ENCODE measurements at regions not wholly inside any gene's neighbourhood (a gene's known extent, or its start where the extent isn't known, plus 50 kb on each side); places are given as distances from the start of the nearest gene placed in this dataset.

- H3K9ac ChIP-seq (ENCODE audit: low read length) = no peak overlapping the region
- H3K27me3 ChIP-seq (ENCODE audit: control insufficient read depth, insufficient read depth, low read length) = no peaks in the 10 kb centered on the region
- no peak overlapping the region for H3K4me3 ChIP-seq (ENCODE audit: low read length)
- H3K36me3 ChIP-seq (ENCODE audit: control insufficient read depth, low read depth, low read length) = no peaks in the 10 kb centered on the region
- no peak overlapping the region for H3K27ac ChIP-seq (ENCODE audit: low read length)
- no peaks in the 10 kb centered on the region for H3K9me3 ChIP-seq (ENCODE audit: control insufficient read depth, low read depth, low read length)
- H3K4me1 ChIP-seq (ENCODE audit: control insufficient read depth, low read depth, low read length) = peaks cover 15% of the 10 kb centered on the region
Measured at GRCh38 chr6:125667326-125667725, 82.1 kb upstream of the HEY2 start.

- H3K9ac ChIP-seq (ENCODE audit: low read length) = no peak overlapping the region
- H3K4me1 ChIP-seq (ENCODE audit: control insufficient read depth, low read depth, low read length) = peaks cover 15% of the 10 kb centered on the region
- no peak overlapping the region for H3K27ac ChIP-seq (ENCODE audit: low read length)
- no peaks in the 10 kb centered on the region for H3K9me3 ChIP-seq (ENCODE audit: control insufficient read depth, low read depth, low read length)
- no peak overlapping the region for H3K4me3 ChIP-seq (ENCODE audit: low read length)
- H3K36me3 ChIP-seq (ENCODE audit: control insufficient read depth, low read depth, low read length) = no peaks in the 10 kb centered on the region
- no peaks in the 10 kb centered on the region for H3K27me3 ChIP-seq (ENCODE audit: control insufficient read depth, insufficient read depth, low read length)
Measured at GRCh38 chr6:125668071-125668470, 81.4 kb upstream of the HEY2 start.

- H3K4me1 ChIP-seq (ENCODE audit: control insufficient read depth, low read depth, low read length) = peaks cover 15% of the 10 kb centered on the region
- H3K4me3 ChIP-seq (ENCODE audit: low read length) = peak overlapping the region; percentile 15
- H3K27ac ChIP-seq (ENCODE audit: low read length) = no peak overlapping the region
- H3K9me3 ChIP-seq (ENCODE audit: control insufficient read depth, low read depth, low read length) = no peaks in the 10 kb centered on the region
- no peak overlapping the region for H3K9ac ChIP-seq (ENCODE audit: low read length)
- no peaks in the 10 kb centered on the region for H3K27me3 ChIP-seq (ENCODE audit: control insufficient read depth, insufficient read depth, low read length)
- H3K36me3 ChIP-seq (ENCODE audit: control insufficient read depth, low read depth, low read length) = no peaks in the 10 kb centered on the region
Measured at GRCh38 chr6:125670568-125670967, 78.9 kb upstream of the HEY2 start.

- H3K9me3 ChIP-seq (ENCODE audit: control insufficient read depth, low read depth, low read length) = no peaks in the 10 kb centered on the region
Measured at GRCh38 chr6:125671323-125671722, 78.1 kb upstream of the HEY2 start.

DNA sequence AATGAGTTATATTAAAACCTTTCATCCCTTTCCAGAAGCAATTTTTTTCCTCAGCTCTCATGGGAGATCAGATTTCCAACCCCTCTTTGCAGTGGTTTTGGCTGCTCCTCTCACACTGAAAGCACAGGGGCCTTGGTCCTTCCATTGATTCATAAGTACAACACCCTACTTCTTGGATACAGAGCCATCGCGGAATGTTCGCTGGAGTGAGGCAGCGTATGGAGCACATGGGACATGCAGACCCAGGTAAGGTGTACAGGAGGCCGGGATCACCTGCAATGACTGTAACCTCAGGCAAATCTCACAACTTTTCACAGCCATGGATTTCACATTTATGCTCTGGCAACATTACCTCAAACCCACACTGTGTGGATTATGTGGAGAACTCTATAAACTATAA, 75.2 kb upstream of the HEY2 start:
- no peaks in the 10 kb centered on the region for H3K27me3 ChIP-seq (ENCODE audit: control insufficient read depth, insufficient read depth, low read length)
- H3K4me1 ChIP-seq (ENCODE audit: control insufficient read depth, low read depth, low read length) = peaks cover 22% of the 10 kb centered on the region
- no peak overlapping the region for H3K9ac ChIP-seq (ENCODE audit: low read length)
- no peak overlapping the region for H3K27ac ChIP-seq (ENCODE audit: low read length)
- H3K4me3 ChIP-seq (ENCODE audit: low read length) = no peak overlapping the region
- no peaks in the 10 kb centered on the region for H3K36me3 ChIP-seq (ENCODE audit: control insufficient read depth, low read depth, low read length)
- no peaks in the 10 kb centered on the region for H3K9me3 ChIP-seq (ENCODE audit: control insufficient read depth, low read depth, low read length)

More at GRCh38 chr6:125671323-125671722, 78.1 kb upstream of the HEY2 start:
- no peak overlapping the region for H3K27ac ChIP-seq (ENCODE audit: low read length)
- H3K4me3 ChIP-seq (ENCODE audit: low read length) = no peak overlapping the region
- H3K27me3 ChIP-seq (ENCODE audit: control insufficient read depth, insufficient read depth, low read length) = no peaks in the 10 kb centered on the region
- no peak overlapping the region for H3K9ac ChIP-seq (ENCODE audit: low read length)
- peaks cover 15% of the 10 kb centered on the region for H3K4me1 ChIP-seq (ENCODE audit: control insufficient read depth, low read depth, low read length)
- no peaks in the 10 kb centered on the region for H3K36me3 ChIP-seq (ENCODE audit: control insufficient read depth, low read depth, low read length)

DNA sequence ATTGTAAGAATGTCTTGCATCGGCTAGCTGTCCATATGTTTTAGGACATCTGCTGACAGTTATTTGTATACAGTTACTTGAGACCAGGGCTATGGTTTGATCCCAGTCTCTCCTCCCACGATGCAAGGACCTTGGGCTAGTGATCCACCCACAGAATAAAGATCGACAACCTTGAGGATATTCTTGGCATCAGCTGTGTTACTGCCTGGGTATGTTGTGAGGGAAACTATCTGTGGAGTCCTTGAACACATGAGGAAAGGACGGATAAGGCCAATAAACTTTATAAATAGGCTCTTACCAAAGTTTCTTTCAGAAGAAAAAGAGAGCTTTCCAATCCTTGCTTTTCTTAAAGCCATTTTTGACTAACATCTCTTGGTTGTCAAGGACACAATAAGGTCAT, 70.8 kb upstream of the HEY2 start:
- Histone ChIP-seq H3K9me3 (ENCODE audit: control insufficient read depth, low read depth, low read length) (no peaks in the 10 kb centered on the region), H3K27me3 (ENCODE audit: control insufficient read depth, insufficient read depth, low read length) (no peaks in the 10 kb centered on the region), H3K36me3 (ENCODE audit: control insufficient read depth, low read depth, low read length) (no peaks in the 10 kb centered on the region), H3K4me1 (ENCODE audit: control insufficient read depth, low read depth, low read length) (peaks cover 17% of the 10 kb centered on the region), H3K27ac (ENCODE audit: low read length) (no peak overlapping the region), H3K9ac (ENCODE audit: low read length) (no peak overlapping the region), H3K4me3 (ENCODE audit: low read length) (no peak overlapping the region)

- no peak overlapping the region for H3K27ac ChIP-seq (ENCODE audit: low read length)
- H3K36me3 ChIP-seq (ENCODE audit: control insufficient read depth, low read depth, low read length) = no peaks in the 10 kb centered on the region
- no peaks in the 10 kb centered on the region for H3K27me3 ChIP-seq (ENCODE audit: control insufficient read depth, insufficient read depth, low read length)
Measured at GRCh38 chr6:125679128-125679527, 70.3 kb upstream of the HEY2 start.

DNA sequence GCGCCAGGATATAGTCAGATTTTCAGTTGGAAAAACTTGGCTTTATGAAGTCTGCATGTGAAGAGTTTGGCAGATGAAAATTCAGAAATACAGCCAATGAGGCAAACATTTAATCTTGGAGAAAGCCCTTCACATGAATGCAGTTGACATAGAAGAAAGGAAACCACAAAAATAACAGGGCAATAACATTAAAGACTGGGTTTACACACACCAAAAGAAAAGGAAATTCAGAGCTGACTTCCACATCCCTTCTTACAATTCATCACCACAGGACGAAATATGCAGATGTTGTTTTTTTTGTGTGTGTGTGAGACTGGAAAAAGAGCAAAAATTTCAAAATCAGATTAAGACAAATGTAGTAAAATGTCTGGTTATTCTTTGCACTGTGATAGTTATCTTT, 69.8 kb upstream of the HEY2 start:
- no peak overlapping the region for H3K27ac ChIP-seq (ENCODE audit: low read length)
- no peaks in the 10 kb centered on the region for H3K36me3 ChIP-seq (ENCODE audit: control insufficient read depth, low read depth, low read length)
- no peak overlapping the region for H3K4me3 ChIP-seq (ENCODE audit: low read length)
- no peak overlapping the region for H3K9ac ChIP-seq (ENCODE audit: low read length)
- peaks cover 17% of the 10 kb centered on the region for H3K4me1 ChIP-seq (ENCODE audit: control insufficient read depth, low read depth, low read length)
- H3K9me3 ChIP-seq (ENCODE audit: control insufficient read depth, low read depth, low read length) = peaks cover 7% of the 10 kb centered on the region
- H3K27me3 ChIP-seq (ENCODE audit: control insufficient read depth, insufficient read depth, low read length) = no peaks in the 10 kb centered on the region

More at GRCh38 chr6:125679128-125679527, 70.3 kb upstream of the HEY2 start:
- Histone ChIP-seq H3K4me3 (ENCODE audit: low read length) (no peak overlapping the region), H3K9ac (ENCODE audit: low read length) (no peak overlapping the region), H3K9me3 (ENCODE audit: control insufficient read depth, low read depth, low read length) (peaks cover 4% of the 10 kb centered on the region), H3K4me1 (ENCODE audit: control insufficient read depth, low read depth, low read length) (peaks cover 17% of the 10 kb centered on the region)

DNA sequence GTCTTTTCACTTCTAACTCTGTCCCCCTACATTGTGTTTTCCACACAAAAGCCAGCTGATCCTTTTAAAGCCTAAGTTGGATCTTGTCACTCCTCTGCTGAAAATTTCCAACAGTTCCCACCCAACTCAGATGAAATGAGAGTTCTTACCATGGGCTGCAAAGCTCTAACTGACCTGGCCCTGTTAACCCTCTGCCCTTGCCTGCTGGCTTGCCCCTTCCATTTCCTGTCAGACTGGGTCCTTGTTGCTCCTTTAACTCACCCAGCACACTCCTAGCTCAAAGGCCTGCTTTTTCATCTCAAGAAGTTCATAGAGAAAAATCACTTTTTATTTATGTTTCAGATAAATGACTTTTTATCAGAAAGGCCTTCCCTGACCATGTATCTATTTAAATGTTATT, 66.5 kb upstream of the HEY2 start:
- H3K9ac ChIP-seq (ENCODE audit: low read length) = no peak overlapping the region
- H3K4me3 ChIP-seq (ENCODE audit: low read length) = no peak overlapping the region
- H3K36me3 ChIP-seq (ENCODE audit: control insufficient read depth, low read depth, low read length) = no peaks in the 10 kb centered on the region
- no peak overlapping the region for H3K27ac ChIP-seq (ENCODE audit: low read length)
- peaks cover 35% of the 10 kb centered on the region for H3K9me3 ChIP-seq (ENCODE audit: control insufficient read depth, low read depth, low read length)
- H3K27me3 ChIP-seq (ENCODE audit: control insufficient read depth, insufficient read depth, low read length) = no peaks in the 10 kb centered on the region
- peaks cover 17% of the 10 kb centered on the region for H3K4me1 ChIP-seq (ENCODE audit: control insufficient read depth, low read depth, low read length)

DNA sequence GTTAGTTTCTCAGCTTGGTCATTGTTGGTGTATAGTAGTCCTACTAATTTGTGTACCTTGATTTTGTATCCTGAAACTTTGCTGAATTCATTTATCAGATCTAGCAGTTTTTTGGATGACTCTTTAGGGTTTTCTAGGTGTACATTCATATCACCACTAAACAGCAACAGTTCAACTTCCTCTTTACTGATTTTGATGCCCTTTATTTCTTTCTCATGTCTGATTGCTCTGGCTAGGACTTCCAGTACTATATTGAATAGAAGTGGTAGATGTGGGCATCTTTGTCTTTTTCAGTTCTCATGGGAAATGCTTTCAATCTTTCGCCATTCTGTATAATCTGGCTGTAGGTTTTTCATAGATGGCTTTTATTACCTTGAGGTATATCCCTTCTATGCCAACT, 61.3 kb upstream of the HEY2 start:
- H3K27ac ChIP-seq (ENCODE audit: low read length) = no peak overlapping the region
- H3K9me3 ChIP-seq (ENCODE audit: control insufficient read depth, low read depth, low read length) = peaks cover 85% of the 10 kb centered on the region
- no peaks in the 10 kb centered on the region for H3K27me3 ChIP-seq (ENCODE audit: control insufficient read depth, insufficient read depth, low read length)
- peaks cover 17% of the 10 kb centered on the region for H3K36me3 ChIP-seq (ENCODE audit: control insufficient read depth, low read depth, low read length)
- H3K9ac ChIP-seq (ENCODE audit: low read length) = no peak overlapping the region
- no peak overlapping the region for H3K4me3 ChIP-seq (ENCODE audit: low read length)
- no peaks in the 10 kb centered on the region for H3K4me1 ChIP-seq (ENCODE audit: control insufficient read depth, low read depth, low read length)

DNA sequence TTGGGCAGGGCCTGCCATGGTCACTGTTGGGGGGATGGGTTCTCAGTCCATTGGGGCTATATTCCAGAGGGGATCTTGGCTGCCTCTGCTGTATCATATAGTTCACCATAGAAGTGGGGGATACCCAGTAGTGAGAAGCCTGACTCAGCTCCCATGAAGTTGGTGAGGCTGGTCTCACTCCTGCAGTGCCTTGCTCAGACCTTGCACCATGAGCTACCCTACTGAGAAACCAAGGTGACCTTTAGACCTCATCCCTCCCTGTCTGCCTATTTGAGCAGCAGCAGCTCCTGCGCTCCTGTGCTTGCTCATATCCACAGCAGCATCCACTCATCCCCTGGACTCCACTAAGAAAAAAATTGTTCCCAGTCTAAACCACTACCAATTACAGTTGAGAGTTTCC, 56.0 kb upstream of the HEY2 start:
- Histone ChIP-seq H3K27me3 (ENCODE audit: control insufficient read depth, insufficient read depth, low read length) (no peaks in the 10 kb centered on the region), H3K4me3 (ENCODE audit: low read length) (no peak overlapping the region), H3K4me1 (ENCODE audit: control insufficient read depth, low read depth, low read length) (no peaks in the 10 kb centered on the region), H3K9me3 (ENCODE audit: control insufficient read depth, low read depth, low read length) (peaks cover 93% of the 10 kb centered on the region), H3K36me3 (ENCODE audit: control insufficient read depth, low read depth, low read length) (peaks cover 34% of the 10 kb centered on the region), H3K9ac (ENCODE audit: low read length) (no peak overlapping the region), H3K27ac (ENCODE audit: low read length) (no peak overlapping the region)

GRCh38 chr6:125699591-125699990, 49.8 kb upstream of the HEY2 start:
- Histone ChIP-seq H3K27ac (ENCODE audit: low read length) (no peak overlapping the region), H3K9ac (ENCODE audit: low read length) (no peak overlapping the region), H3K36me3 (ENCODE audit: control insufficient read depth, low read depth, low read length) (peaks cover 25% of the 10 kb centered on the region), H3K9me3 (ENCODE audit: control insufficient read depth, low read depth, low read length) (peaks cover 37% of the 10 kb centered on the region), H3K4me1 (ENCODE audit: control insufficient read depth, low read depth, low read length) (peaks cover 16% of the 10 kb centered on the region), H3K4me3 (ENCODE audit: low read length) (no peak overlapping the region), H3K27me3 (ENCODE audit: control insufficient read depth, insufficient read depth, low read length) (no peaks in the 10 kb centered on the region)
